RWPE2 (cell line): ENCODE measurements at regions not wholly inside any gene's neighbourhood (a gene's known extent, or its start where the extent isn't known, plus 50 kb on each side); places are given as distances from the start of the nearest gene placed in this dataset.

ENCODE experiments used
- ATAC-seq: fragments of 200-7000 bp; cut with Tn5 transposase; 3 replicates; pipeline ENCODE4 v1.9.1; 2021; ENCODE audit warnings: low read depth
- DNase-seq: peaks from one replicate; pipeline ENCODE4 v3.0.0-alpha.2; 2020; ENCODE audit warnings: low spot score
- H3K27ac ChIP-seq: fragments of 450-650 bp; 2 replicates; pipeline ENCODE4 v1.5.1; 2017; ENCODE audit warnings: mild to moderate bottlenecking; ENCODE audit not compliant: poor library complexity, severe bottlenecking
- H3K27me3 ChIP-seq: fragments of 250-450 bp; sonication (Bioruptor Pico); 2 replicates; pipeline ENCODE4 v1.5.1; 2021; ENCODE audit warnings: mild to moderate bottlenecking, moderate library complexity; ENCODE audit not compliant: insufficient read depth, poor library complexity, severe bottlenecking
- H3K36me3 ChIP-seq: fragments of 250-450 bp; sonication (Bioruptor Pico); 2 replicates; pipeline ENCODE4 v1.5.1; 2020; ENCODE audit warnings: low read depth, mild to moderate bottlenecking, moderate library complexity
- H3K4me1 ChIP-seq: fragments of 250-450 bp; sonication (Bioruptor Pico); 2 replicates; pipeline ENCODE4 v1.5.1; 2021; ENCODE audit warnings: mild to moderate bottlenecking, moderate library complexity; ENCODE audit not compliant: insufficient read depth, poor library complexity, severe bottlenecking
- H3K4me3 ChIP-seq: fragments of 250-450 bp; sonication (Bioruptor Pico); 2 replicates; pipeline ENCODE4 v1.5.1; 2021; ENCODE audit warnings: mild to moderate bottlenecking, moderate library complexity; ENCODE audit not compliant: severe bottlenecking
- H3K9me3 ChIP-seq: fragments of 250-450 bp; sonication (Bioruptor Pico); 2 replicates; pipeline ENCODE4 v1.5.1; 2021; ENCODE audit warnings: mild to moderate bottlenecking, moderate library complexity; ENCODE audit not compliant: severe bottlenecking
- CTCF ChIP-seq: fragments of 450-650 bp; IDR thresholded peaks from one replicate; pipeline ENCODE4 v1.5.1; 2017; ENCODE audit warnings: mild to moderate bottlenecking, moderate library complexity; ENCODE audit not compliant: poor library complexity, severe bottlenecking

GRCh38 chr11:122393209-122393860 lies 262.2 kb upstream of the UBASH3B start:
- no peak for TF ChIP-seq CTCF
- Histone ChIP-seq H3K9me3 (no peaks in the 10 kb centered on the region), H3K36me3 (0 out of 2 replicates have a peak, but pooled peaks cover 6% of the 10 kb centered on the region), H3K4me1 (no peaks in the 10 kb centered on the region), H3K27ac (no peak overlapping the region), H3K27me3 (no peaks in the 10 kb centered on the region), H3K4me3 (no peak overlapping the region)
- no peak for DNase-seq
- no peak for ATAC-seq

- no peaks in the 10 kb centered on the region for H3K27me3 ChIP-seq
- H3K36me3 ChIP-seq, result 0 out of 2 replicates have a peak, but pooled peaks cover 6% of the 10 kb centered on the region
- ATAC-seq (no peak), DNase-seq (no peak)
- H3K4me1 ChIP-seq, result no peaks in the 10 kb centered on the region
- H3K4me3 ChIP-seq, result no peak overlapping the region
- no peaks in the 10 kb centered on the region for H3K9me3 ChIP-seq
- no peak overlapping the region for H3K27ac ChIP-seq
- TF ChIP-seq CTCF, result no peak
Observed at GRCh38 chr11:122392508-122392907, 263.0 kb upstream of the UBASH3B start.

- DNase-seq, result no peak
- no peak for ATAC-seq
- no peaks in the 10 kb centered on the region for H3K27me3 ChIP-seq
- no peaks in the 10 kb centered on the region for H3K9me3 ChIP-seq
- no peak overlapping the region for H3K27ac ChIP-seq
- H3K4me1 ChIP-seq, result no peaks in the 10 kb centered on the region
- H3K4me3 ChIP-seq, result no peak overlapping the region
- TF ChIP-seq CTCF, result no peak
- 0 out of 2 replicates have a peak, but pooled peaks cover 6% of the 10 kb centered on the region for H3K36me3 ChIP-seq
Observed at GRCh38 chr11:122391049-122391448, 264.5 kb upstream of the UBASH3B start.

- TF ChIP-seq CTCF, result no peak
- no peak for ATAC-seq
- no peak overlapping the region for H3K27ac ChIP-seq
- peaks cover 6% of the 10 kb centered on the region; the same call in 1 of the 2 replicates for H3K36me3 ChIP-seq
- DNase-seq, result no peak
- H3K27me3 ChIP-seq, result no peaks in the 10 kb centered on the region
- no peak overlapping the region for H3K4me3 ChIP-seq
- peaks cover 8% of the 10 kb centered on the region for H3K9me3 ChIP-seq
- no peaks in the 10 kb centered on the region for H3K4me1 ChIP-seq
Observed at GRCh38 chr11:122383186-122383585, 267.2 kb upstream of the BLID start.

GRCh38 chr11:122375687-122376399 lies 259.8 kb upstream of the BLID start:
- ATAC-seq, result peak; percentile 84
- Histone ChIP-seq H3K36me3 (peaks cover 6% of the 10 kb centered on the region; the same call in 1 of the 2 replicates), H3K27ac (no peak overlapping the region), H3K4me1 (no peaks in the 10 kb centered on the region), H3K9me3 (no peaks in the 10 kb centered on the region), H3K27me3 (no peaks in the 10 kb centered on the region), H3K4me3 (no peak overlapping the region)
- DNase-seq, result no peak
- TF ChIP-seq CTCF, result no peak
